Large intestine (tissue), 3 donors: ENCODE measurements at regions not wholly inside any gene's neighbourhood (a gene's known extent, or its start where the extent isn't known, plus 50 kb on each side); places are given as distances from the start of the nearest gene placed in this dataset.
"Not testable (repeated sequence)": the region's sequence is repeated elsewhere in the genome, so short reads cannot be mapped to it uniquely, and the experiment has no call there.

Source experiments
- DNase-seq, 2 donors: peaks; one replicate each; pipeline versions ENCODE4 v3.0.0 to v3.0.0-alpha.2; 2013
- H3K27ac ChIP-seq: one replicate; pipeline ENCODE4 v1.5.1; 2013; ENCODE audit warnings: low read length
- H3K27me3 ChIP-seq: 2 replicates; pipeline ENCODE4 v1.6.1; 2013; ENCODE audit warnings: low read length; ENCODE audit not compliant: control insufficient read depth, insufficient read depth
- H3K36me3 ChIP-seq: 2 replicates; pipeline ENCODE4 v1.6.1; 2013; ENCODE audit warnings: low read length; ENCODE audit not compliant: control insufficient read depth, insufficient read depth
- H3K4me1 ChIP-seq: one replicate; pipeline ENCODE4 v1.6.1; 2013; ENCODE audit warnings: low read length; ENCODE audit not compliant: control insufficient read depth, insufficient read depth
- H3K4me3 ChIP-seq: one replicate; pipeline ENCODE4 v1.5.1; 2013; ENCODE audit warnings: low read length
- H3K9me3 ChIP-seq: one replicate; pipeline ENCODE4 v1.6.1; 2013; ENCODE audit warnings: mild to moderate bottlenecking, low read depth, low read length, moderate library complexity; ENCODE audit not compliant: control insufficient read depth
- WGBS: methylation state at CpG from one replicate; pipeline ENCODE4 v1.1.5; 2013; ENCODE audit warnings: low lambda C conversion rate; ENCODE audit not compliant: insufficient coverage; 5-methylcytosine and 5-hydroxymethylcytosine counted together

- Histone ChIP-seq H3K4me3 (no peak overlapping the region), H3K27me3 (no peaks in the 10 kb centered on the region), H3K4me1 (peaks cover 6% of the 10 kb centered on the region), H3K36me3 (peaks cover 13% of the 10 kb centered on the region), H3K9me3 (no peaks in the 10 kb centered on the region), H3K27ac (no peak overlapping the region)
- DNase-seq, result no peak
- 100% methylated on average over 1 of the region's 2 CpGs for WGBS
Observed at GRCh38 chr3:48070030-48070429, 53.8 kb upstream of the MAP4 start.

- Histone ChIP-seq H3K27ac (peak overlapping the region; percentile 43), H3K9me3 (no peaks in the 10 kb centered on the region), H3K4me1 (peaks cover 6% of the 10 kb centered on the region), H3K36me3 (peaks cover 13% of the 10 kb centered on the region), H3K4me3 (no peak overlapping the region), H3K27me3 (no peaks in the 10 kb centered on the region)
- peak in 1 of 2 donors; percentile 31 for DNase-seq
Observed at GRCh38 chr3:48069339-48069738, 53.1 kb upstream of the MAP4 start.

GRCh38 chr3:48068886-48069285 is 52.7 kb upstream of the MAP4 start:
- peak in 1 of 2 donors; percentile 23 for DNase-seq
- Histone ChIP-seq H3K4me3 (no peak overlapping the region), H3K4me1 (peaks cover 6% of the 10 kb centered on the region), H3K36me3 (peaks cover 13% of the 10 kb centered on the region), H3K9me3 (no peaks in the 10 kb centered on the region), H3K27me3 (no peaks in the 10 kb centered on the region), H3K27ac (peak overlapping the region; percentile 43)
- 60% methylated on average over 1 of the region's 1 CpG for WGBS

GRCh38 chr3:48068320-48068719 is 52.1 kb upstream of the MAP4 start:
- peaks cover 13% of the 10 kb centered on the region for H3K36me3 ChIP-seq
- H3K27ac ChIP-seq, H3K27me3 ChIP-seq, H3K9me3 ChIP-seq, DNase-seq, H3K4me3 ChIP-seq, H3K4me1 ChIP-seq: not testable (repeated sequence)
- no CpG with 5 or more reads among the region's 10 CpGs for WGBS

GRCh38 chr3:48067271-48067670 is 51.1 kb upstream of the MAP4 start:
- H3K36me3 ChIP-seq, result peaks cover 13% of the 10 kb centered on the region
- DNase-seq, result no peak
- H3K27ac ChIP-seq, result no peak overlapping the region
- no peaks in the 10 kb centered on the region for H3K27me3 ChIP-seq
- H3K4me1 ChIP-seq, result peaks cover 6% of the 10 kb centered on the region
- no peak overlapping the region for H3K4me3 ChIP-seq
- WGBS, result no CpG with 5 or more reads among the region's 4 CpGs
- H3K9me3 ChIP-seq, result no peaks in the 10 kb centered on the region
